Stimulated activated CD4-positive, alpha-beta T cell treated with anti-CD3 and anti-CD28 coated beads, Interleukin-15, amount 100 ng/mL, for 24 hours (primary cell): ENCODE measurements at regions not wholly inside any gene's neighbourhood (a gene's known extent, or its start where the extent isn't known, plus 50 kb on each side); places are given as distances from the start of the nearest gene placed in this dataset.

Source experiments
- DNase-seq: peaks from one replicate; pipeline ENCODE4 v3.0.0-alpha.2; 2020

DNA sequence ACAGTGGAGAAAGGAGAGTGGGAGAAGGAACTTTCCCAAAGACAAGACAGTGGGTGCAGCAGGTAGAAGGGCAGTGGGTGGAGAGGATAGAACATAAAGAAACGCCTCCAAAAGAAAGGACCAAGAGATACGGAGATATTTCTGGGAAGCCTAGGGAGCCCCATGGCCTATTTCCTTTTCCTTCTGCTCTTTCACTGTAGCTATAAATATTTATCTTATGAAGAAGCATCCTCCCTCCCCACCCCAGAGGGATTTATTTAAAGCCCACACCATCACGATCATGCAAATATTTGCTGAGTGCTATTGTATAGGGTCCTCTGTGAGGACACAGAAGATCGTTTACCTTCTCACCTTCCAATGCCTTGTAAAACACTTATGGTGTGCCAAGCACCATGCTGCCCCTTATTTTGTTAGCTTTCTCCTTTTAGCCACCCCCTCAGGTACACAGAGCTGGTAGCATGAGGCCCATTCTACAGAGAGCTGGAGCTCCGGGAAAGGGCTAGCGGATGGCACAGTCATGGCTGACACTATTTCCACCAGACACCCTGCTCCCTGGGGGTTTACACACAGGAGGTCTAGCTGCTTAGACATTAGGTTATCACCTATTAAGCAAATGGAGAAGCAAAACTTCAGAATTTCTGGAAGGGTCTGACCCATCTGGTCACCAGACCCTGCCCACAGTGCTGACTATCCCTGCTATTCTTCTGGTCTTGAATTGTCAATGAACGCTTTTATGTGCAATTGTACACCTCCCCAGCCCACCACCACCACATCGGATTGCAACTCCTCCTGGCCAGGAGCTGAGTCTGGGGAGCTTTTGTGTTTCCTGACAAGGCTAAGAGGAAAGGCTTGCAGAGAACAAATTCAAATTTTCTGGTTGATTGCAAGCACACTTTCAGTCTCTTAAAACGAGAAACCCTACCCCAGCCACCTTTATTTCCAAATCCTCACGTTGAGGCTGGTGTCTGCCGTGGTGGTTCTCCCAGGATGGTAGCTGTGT lies 91.8 kb upstream of the KLF7 start:
- no peak for DNase-seq

DNA sequence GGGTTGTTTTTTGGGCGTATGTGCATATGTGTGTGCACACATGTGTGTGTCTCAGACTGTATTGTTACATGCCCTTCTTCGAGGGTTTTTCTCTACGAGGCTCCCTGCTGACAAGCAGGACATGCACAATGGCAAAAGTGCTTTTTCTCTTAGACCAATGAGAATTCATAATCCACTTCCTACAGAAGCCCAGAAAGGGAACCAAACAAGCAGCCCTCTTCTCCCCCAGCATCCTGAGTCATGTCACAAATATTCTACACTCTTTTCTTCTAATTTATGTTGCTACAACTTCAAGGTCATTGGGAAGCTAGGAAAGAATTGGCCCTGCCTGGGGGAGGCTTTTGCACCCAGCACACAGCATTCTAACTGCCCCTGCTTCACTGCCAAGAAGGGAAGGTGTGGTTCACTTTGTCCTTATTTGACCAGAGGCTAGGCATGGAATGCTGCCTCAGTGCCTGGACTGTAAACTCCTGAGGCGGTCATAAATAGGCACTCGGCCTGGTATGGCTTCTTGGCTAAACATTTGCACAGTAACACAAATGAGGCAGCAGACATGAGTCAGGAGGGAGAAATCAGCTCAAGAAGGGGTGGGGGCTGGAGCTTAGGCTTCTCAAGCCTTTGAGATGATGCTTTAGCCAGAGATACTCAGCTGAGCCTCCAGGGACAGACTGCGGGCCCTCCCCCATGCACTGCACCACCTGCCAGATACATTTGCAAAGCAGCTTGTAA lies 92.7 kb upstream of the KLF7 start:
- no peak for DNase-seq

DNA sequence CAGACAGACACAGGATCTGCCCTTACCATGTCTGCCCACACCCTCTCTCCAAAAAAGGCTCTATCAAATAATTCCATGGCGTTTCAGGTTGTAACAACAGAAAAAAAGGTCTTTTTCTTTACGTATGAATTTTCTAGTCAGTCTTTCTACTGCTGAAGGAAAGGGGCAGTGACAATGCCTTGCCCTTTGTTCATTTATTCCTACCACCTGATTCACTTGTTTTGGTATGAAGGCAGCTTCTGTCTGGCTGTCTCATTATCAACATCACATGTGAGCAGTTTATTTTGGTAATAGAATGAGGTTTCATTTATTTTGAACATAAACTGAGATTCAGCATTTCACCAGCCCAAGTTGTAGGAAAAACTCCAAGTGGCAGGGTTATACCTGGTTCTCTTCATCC lies 94.3 kb upstream of the KLF7 start:
- DNase-seq = no peak

DNA sequence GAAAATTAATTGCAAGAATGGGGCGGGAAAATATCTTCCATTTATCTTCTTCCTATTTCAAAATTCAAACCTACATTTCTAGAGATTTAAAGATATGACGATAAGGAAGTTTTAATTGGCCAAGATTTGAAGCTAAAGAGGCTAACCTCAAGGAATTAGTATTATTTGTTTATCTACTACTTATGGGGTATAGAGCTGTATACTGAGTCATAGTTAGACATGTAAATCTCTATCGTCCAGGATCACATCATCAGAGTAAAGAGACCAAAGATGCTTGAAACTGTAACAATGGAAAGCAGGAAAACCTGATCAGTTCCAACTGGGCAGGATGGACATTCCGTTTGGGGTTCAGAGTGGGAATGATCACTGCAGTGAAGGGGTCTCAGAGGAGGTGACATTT lies 95.2 kb upstream of the KLF7 start:
- no peak for DNase-seq

DNA sequence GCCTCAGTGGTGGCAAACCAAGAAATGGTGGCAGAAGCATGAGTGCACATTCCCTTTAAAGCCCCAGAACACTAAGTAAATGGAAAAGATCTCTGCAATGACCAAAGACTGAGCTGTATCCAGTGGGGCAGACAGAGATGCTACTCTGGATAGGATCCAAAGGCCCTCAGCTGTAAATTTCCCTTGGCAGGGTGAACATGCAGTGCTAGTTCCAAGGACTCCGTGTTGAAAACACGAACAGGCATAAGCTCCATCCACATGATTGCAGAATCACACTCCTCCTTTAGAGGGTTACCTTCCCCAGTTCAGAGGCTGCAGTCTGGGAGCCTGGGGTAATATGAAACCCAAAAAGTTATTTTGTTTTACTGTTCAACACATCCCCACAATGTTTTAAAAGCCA lies 98.6 kb upstream of the KLF7 start:
- no peak for DNase-seq

DNA sequence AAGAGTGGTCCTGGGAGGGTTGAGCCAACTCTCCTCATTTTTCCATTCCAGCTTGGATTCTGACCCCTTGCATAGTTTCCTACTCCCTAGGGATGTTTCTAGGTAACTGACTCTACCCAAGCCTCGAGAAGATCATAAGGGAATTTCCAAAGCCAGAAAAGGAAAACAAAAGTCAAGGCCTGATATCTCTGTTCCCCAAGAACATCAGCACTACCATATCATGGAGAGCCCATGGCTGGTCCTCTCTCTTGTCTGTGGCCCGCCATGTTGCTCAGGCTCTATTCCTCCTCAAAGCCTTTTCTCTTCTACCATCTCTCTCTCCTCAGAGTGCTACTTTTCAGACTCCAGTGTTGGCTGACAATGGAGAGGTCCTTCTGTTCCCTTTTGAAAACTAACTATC lies 99.6 kb upstream of the KLF7 start:
- DNase-seq = no peak

DNA sequence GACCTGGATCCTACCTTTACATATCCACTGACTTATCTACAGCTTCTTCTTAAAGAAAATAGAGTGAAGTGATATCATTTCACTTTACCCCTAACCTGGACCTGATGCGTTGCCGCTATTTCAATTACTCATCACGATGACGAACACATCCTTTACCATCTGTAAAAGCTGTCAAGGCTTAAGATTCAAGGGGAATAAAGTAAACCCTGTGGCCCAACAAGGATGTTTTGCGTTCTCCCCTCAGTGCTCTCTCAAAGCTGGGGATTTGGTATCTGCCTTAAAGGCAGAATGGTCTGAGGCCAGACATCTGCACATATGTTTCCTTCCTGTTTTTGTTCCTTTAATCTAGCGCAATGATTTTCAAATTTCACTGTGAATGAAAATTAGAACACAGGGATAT lies 100.1 kb upstream of the KLF7 start:
- no peak for DNase-seq

DNA sequence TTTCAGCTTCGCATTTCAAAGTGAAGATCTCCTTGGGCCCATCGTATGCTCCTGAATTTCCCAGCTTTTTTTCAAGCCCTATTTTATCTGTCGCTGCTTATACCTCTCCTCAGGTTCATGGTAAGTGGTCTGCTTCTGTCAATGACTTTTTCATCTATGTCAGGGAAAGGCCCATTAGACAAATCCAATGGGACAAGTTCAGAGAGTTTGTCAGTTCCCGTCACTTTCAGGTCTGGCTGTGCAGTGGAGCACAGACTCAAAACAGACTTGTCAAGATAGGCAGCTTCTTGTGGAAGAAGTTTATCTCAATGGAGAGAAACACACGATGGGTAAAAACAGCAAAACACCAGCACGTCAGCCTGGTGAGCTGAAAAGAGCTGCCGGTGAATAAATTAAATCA lies 100.9 kb upstream of the KLF7 start:
- DNase-seq = no peak

DNA sequence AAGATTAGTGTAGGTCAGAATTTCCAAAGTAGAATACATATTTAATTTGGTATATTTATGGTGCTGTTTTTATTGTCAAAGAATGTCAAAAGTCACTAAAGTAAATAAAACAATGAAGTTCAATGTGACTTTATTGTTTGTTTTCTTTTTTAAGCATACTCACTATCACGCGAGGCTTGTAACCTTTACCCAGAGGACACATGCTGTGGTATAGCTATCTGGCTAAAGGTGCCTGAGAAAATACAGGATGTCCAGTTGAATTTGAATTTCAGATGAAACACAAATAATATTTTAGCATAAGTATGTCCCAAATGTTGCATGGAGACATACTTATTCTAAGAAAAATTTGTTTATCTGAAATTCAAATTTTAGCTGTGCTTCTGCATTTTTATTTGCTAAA lies 103.3 kb upstream of the KLF7 start:
- no peak for DNase-seq

DNA sequence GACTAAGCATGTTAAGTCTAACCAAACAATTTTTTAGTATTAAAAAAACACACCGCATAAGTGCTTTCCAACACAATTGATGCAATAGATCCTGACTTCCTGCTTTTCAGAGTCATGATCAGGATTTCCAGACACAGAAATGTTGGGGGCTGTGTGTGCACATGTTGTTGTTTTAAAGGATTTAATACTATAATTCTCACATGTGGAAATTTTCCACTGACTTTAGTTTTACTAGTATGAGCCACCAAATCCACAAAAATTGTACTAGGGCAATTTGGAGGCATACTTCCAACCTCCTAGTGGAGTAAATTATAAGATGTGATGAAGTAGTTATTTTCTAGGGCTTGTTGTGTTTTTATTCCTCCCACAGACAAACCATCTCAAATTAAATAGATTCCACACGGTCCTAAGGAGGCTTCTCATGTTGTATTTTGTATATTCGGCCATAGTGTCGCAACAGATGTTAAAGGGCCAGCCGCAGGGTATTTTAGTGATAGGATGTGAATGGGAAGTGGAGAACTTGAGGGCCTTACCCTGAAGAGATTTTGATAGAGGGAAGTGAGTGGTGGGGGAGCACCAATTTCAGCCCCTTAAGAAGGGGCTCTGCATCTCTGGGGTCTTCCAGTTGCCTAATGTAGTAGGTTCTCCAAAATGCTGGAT lies 108.9 kb upstream of the KLF7 start:
- no peak for DNase-seq

DNA sequence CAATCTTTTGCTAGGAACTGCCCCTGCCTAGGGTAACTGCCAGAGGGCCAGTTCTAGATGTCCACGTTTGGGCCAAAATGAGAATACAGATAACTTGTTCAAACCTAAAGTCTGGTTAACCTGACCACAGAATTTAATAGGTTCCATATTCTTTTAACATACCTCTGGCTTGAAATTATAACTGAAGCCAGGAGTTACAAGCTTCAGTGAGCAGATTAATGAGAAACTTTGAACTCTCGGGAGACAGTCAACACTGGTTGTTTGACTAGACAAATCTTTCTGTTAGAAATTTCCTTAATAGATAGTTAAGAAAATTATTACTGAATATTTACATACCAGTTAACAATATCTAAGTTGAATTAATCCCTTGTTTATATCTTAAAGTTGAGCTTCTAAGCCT lies 110.0 kb upstream of the KLF7 start:
- DNase-seq = no peak

DNA sequence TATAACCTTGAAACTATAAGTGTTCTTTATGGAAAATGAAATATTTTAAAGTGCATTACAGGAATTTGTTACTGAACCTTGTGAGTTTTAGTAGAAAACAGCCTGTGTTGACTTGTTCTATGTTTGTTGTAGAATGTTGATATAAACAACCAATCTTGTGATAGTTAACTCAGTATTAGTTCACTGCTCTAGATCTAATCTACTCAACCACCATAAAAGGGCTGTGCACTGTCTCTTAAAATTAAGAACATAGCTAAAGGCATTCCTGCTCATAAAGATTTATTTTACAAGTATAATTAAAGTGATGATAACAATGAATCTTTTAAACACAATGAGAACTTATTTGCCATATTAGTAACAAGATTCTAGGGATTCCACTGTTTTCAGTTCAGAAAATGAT lies 110.5 kb upstream of the KLF7 start:
- DNase-seq = no peak

DNA sequence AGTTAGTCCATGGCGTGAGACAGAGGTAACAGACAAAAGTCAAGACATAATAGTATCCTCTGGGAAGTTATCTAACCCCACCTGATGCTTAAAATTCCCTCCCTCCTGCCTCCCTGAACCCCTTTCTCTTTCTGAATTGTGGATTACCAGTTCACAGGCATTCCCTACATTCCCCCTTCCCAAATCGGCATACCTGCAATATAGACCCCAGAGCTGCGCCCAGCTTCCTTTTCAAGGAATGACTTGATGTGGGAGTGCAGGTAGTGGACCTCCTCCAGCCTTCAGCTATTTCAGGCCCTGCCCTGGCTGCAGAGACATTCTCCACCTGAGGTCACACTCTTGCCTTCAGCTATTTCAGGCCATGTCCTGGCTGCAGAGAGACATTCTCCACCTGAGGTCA lies 111.1 kb upstream of the KLF7 start:
- no peak for DNase-seq

DNA sequence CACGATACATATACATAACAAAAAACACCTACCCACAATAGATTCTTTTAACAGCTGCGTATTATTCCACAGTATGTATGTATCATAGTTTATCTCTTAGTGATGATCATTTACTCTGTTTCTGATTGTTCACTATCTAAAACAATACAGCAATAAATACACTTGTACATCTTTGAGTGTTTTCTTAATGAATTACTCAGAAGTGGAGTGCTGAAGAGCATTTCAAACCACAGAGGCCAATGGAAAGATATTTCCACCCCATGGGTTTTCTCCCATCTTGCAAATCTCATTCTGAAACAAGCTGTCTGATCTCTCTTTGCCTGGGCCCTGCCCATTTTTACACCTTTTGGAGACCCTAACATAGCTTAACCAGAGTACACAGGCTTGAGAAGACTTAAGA lies 113.8 kb upstream of the KLF7 start:
- no peak for DNase-seq

DNA sequence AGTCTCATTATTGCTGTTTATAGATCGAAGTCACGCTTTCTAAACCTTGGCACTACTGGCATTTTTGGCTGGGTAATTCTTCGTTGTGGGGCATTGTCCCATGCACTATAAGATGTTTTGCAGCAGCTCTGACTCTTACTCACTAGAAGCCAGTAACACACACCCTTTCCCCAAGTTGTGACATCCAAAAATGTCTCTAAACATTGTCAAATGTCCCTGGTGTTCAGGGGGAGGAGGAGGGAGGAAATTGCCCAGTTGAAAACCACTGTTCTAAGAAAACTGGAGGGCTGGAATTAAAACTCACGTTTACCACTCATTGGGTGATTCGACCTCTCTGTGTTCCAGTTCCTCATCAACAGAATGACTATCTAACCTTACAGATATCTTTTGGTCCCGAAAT lies 115.7 kb upstream of the KLF7 start:
- no peak for DNase-seq

DNA sequence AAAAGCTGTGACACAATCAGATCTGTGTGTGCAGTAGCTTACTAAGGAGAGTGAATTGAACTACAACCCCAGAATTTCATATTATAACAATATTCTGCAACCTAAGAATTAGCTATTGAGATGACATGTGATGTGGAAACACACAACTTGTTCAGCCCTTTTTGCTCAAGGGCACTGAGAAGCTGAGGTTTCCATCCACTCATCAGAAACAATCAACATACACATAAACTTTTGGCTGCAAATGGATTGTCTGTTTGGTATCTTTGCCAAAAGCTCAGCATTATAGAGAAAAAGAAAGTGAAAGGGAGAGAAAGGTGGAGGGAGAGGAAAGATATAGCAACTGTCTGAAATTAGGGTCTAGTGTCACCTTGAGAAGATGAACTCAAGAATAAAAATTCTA lies 117.2 kb upstream of the KLF7 start:
- no peak for DNase-seq

DNA sequence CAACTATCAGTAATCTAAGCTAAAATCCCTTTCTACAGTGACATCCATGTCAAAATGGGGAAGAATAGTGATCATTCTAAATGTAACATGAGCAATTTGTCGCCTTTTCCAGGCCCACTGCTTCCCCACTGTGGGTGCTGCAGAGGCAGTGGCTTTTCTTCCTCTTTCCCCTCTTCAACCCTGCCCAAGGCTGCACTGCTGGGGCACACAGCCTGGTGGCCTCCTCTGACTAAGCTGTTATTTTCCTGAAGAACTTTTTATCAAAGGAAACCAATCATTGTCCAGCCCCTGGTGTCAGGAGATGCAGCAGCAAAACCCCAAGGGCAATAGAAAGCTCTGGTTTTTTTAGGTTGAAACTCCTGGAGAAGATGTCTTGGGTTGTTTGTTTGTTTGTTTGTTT lies 117.6 kb upstream of the KLF7 start:
- peak; percentile 22 for DNase-seq

DNA sequence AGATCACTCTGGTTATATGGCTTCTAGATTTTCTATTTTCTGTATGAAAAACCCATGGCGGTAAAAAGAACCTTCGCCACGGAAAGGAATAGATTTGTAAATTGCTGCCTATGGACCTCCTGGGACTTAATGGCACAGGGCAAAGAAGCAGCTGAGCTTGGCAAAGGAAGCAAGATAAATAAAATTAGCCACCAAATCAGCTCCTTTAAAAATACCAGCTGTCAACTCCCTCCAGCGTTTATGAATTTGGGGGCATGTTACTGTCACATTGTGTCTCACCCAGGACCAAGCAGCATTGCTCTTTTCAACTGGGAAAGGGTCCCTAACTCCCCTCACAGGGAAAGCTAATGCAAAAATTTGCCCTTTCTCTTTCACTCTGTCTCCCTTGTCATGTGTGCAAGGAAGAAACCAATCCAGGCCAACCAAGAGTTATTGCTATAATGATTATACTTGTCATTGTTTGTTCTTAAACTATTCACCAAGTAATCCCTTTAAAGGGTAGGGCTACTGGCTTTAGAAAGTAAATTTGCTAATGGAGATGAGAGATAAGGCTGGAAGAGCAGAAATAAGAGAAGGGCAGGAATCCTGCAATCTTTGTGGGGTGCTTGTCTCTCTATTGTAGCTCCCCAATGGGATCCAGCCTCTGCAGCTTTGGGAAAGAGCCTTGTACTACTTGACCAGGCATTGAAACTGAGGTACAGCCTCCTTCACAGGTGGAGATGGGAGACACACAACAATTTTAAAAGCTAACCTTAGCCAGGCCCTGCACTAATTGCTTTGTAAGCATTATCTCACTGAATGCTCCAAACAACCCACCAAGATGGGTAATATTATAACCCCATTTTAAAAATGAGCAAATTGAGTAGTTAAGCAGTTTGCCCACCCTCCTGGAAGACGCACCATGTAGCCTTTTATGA lies 119.1 kb upstream of the KLF7 start:
- no peak for DNase-seq

DNA sequence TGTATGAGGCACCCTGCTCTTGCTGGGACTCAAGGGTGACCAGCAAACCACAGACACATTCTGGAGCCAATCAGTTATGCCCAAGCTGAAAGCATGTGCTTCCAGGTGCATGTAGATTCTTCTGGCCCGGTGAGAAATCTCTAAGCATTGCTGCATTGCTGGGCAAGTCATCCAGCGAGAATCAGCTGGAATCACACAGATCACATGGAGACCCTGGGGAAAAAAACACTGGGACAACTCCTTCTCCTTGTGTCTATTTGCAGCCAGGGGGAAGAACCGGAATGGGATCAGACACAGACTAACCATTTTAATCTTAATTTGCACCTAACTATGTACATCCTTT lies 119.7 kb upstream of the KLF7 start:
- no peak for DNase-seq

DNA sequence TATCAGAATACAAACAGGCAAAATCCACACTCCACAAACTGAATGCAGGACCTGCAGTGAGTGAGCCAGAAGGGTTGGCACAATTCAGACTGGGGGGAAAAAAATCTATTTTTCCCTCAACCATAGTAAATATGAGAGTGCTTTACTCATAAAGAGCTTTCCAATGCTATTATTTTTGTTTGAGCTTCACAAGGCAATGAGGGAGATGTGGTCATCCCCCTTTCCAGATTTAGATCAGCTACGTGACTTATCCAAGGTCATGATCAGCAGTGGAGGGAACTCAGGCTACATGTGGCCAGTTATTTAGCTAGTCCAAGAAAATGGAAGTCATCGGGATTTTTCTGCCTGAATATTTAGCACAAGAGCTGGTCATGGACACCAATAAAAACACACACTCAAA lies 120.4 kb upstream of the KLF7 start:
- DNase-seq = no peak

DNA sequence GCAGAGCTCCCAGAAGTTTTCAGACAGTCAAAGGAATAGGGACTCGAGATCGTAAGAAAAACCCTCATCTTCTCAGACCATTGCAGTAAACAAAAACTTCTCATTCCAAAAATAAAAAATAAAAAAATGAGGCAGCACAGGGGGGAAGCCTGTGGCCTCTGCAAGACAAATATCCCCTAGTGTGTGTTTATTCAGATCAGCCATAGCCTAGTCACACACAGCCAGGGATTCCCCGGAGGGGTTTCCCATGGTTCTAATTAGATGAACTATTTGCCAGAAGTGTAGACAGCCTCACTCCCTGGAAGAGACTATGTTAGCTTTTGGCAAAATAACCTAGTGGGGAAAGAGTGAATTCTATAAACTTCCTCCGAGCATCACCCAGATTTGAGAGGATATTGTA lies 122.9 kb upstream of the KLF7 start:
- DNase-seq = peak; percentile 35

DNA sequence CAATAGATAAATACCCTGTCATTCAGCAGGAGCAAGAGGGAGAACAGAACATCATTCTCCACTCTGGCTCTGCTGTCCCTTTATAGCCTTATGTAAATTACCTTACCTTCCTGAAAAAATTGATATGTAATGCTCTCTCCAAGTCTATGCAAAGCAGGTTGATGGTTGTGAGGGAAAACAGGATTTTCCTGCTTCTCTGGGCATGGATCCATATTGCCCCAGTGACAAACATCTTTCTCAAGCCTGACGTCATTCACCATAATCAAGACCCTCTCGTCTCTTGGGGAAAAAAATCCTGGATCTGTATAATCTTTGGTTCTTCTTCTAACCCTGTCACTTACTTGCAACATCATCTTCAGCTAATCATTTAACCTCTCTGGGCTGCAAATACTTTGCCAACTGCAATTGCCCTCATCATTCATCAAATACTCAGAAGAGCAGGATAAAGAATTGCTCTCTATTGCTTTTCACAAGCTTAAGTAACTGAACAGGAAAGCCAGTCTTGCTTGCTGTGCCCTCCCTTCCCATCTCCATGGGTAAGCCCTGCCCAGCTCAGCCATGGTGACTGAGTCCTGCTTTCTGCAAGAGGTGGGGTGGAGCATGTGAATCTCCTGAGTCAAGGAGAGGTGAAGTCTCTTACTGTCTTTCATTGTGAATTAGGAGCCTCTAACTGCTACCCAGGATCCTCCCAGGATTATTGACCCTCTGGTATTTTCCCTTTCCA lies 123.7 kb upstream of the KLF7 start:
- no peak for DNase-seq
